HG02870 (cell line): ENCODE measurements at regions not wholly inside any gene's neighbourhood (a gene's known extent, or its start where the extent isn't known, plus 50 kb on each side); places are given as distances from the start of the nearest gene placed in this dataset.

ENCODE experiments used
- ATAC-seq: cut with Tn5 transposase; IDR thresholded peaks from one replicate; pipeline ENCODE4 v1.9.1; 2021; ENCODE audit warnings: mild to moderate bottlenecking, moderate library complexity; ENCODE audit not compliant: unreplicated experiment

DNA sequence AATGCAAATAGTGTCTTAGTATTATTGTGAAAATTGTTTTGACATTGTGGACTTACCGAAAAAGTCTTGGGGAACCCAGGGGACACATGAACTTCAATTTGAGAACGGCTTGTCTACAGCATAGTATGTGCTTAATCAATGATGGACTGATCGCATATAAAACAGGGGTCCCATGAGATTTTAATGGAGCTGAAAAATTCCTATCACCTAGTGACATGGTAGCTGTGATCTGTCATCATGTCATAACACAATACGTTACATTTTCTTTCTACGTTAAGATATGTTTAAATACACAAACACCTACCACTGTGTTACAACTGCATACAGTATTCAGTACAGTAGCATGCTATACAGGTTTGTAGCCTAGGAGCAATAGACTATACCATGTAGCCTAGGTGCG, 153.3 kb upstream of the FOXD3 start:
- no peak for ATAC-seq

DNA sequence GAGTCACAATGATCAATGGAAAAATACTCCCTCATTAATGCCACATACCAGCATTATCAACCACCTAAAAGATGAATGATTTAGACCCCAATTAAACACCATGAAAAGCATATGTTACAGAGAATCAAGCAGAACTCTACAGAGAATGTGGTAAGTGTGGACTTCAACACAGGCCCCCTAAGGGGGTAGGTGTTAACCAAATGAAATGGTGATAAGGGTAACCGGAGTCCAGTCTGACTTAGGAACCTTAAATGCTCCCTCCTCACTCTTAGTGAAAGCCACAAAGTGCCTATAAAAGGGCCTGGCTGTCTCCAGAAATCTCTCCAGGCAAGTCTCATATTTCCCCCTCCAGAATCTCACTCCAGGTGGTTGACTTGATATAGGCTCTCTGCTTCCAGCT, 149.2 kb upstream of the FOXD3 start:
- ATAC-seq = no peak

DNA sequence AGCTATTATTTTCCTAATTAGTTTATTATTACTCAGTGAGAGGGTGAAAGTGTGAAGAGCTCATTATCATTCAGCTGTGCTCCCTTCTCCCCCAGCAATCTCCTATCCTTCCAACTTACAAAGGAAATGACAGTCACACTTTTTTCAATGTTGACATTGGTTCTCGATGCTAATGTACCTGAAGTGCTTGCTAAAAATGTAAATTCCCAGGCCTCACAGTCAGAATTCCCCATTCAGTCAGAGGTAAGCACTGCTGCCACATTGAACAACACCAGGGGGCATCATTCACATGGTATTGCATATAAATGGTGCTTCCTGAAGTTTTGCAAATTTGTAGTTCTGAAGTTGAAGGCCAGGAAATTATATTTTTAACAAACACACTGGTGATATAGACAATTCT, 132.7 kb upstream of the FOXD3 start:
- ATAC-seq = no peak

DNA sequence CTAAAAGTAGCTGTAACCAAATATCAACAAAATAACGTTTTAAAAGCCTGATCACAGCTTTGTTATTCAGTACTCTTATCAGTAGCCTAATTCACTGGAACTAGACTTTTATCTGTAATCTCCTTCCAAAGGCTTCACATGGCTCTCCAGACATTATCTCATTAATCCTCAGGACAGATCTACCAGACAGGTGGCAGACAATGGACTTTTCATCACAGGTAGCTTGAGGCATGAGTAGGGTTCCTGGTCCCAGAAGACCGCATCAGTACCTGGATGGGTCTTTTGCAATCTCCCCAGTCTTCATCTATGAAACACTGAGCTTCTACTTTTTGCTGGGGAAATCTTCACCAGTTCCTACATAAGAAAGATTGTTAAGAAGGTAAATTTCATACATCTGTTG, 132.2 kb upstream of the FOXD3 start:
- ATAC-seq = no peak

DNA sequence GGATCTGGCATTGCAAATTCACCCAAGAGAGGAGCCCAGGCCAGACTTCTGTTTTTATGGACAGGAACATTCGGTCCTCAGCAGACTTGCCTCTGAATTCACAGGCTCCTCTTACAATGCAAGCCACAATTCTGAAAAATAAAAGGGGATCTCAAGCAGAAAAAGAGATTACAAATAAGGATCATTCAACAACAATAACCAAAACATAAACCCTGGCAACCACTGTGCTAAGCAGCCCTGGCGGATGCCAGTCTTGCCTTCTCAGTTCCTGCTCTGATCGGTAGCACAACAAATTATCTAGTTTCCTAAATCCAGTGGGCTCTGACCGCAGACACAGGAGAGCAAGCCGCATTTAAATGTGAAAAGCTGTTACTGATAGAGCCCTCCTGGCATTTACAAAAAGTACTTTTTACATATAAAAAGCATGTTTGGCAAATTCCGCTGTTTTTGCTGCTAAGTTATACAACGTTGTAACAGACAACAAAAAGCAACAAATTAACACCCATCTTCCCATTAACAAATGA, 123.4 kb upstream of the FOXD3 start:
- ATAC-seq = no peak

DNA sequence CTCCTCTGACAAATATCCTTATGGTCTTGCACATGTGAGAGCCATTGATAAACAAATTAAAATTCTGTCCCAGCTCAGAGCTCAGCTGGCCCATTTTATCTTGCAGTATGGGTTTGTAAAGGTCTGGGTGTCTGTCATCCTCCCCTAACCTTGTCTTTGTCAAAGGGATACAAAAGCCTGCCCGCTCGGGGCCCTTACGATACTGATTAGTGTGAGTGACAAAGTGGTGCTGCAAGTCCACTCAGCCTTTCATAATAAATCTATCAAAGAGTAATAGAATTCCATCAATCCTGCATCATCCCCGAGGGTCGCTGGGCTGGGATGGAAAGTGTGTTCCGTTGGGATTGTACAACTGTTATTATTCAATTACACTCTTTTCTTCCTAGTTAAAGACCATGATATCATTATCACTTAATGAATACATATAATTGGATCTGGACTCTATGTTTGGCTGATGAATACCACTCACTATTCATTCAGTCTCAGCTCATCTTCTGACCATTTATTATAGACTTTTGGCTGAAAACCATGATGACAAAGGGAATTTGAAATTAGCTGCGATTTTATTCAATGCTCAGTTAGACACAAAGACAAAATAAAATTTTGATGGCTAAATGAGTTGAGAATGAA, 122.5 kb upstream of the FOXD3 start:
- ATAC-seq = no peak

DNA sequence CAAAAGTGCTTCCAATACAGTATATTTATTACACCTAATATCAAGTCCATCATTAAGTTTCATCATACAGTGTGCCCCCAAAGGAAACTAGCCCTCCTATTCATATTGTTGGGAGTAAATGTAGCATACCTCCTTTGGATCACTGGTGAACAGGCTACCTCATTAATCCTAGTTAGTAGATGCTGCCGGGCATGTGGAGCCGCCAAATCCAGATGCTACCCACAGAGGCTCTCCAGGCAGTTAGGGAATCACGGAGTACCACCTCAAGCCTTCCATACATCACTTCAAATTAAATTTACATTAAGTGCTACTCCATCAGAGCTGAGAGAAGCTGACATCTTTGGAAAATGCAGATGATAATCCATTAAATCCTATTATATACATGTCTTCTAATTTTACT, 121.7 kb upstream of the FOXD3 start:
- ATAC-seq = no peak

DNA sequence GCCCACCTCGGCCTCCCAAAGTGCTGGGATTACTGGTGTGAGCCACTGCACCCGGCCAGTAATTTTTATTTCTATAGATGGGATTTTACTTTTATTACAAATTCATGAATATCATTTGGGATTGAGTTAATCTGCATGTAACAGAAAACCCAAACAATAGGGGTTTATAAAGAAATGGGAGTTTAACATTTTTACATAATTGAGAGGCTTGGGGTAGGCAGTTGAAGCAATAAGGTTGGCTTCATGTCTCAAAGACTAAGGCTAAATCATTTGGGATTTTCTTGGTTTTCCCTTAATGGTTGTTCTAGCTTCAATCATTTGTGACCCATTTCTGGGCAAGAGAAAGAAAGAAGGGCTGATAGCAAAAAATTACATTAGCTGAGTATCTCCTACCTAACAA, 118.7 kb upstream of the FOXD3 start:
- ATAC-seq = no peak

DNA sequence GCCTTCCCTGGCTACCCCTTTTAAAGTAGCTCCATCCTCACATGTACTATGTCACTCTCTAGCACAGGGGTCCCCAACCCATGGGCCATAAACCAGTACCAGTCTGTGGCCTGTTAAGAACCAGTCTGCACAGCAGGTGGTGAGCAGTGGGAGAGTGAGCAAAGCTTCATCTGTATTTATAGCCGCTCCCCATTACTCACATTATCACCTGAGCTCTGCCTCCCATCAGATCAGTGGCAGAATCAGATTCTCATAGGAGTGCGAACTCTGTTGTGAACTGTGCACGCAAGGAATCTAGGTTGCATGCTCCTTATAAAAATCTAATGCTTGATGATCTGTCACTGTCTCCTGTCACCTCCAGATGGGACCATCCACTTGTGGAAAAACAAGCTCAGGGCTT, 116.6 kb upstream of the FOXD3 start:
- ATAC-seq = no peak

DNA sequence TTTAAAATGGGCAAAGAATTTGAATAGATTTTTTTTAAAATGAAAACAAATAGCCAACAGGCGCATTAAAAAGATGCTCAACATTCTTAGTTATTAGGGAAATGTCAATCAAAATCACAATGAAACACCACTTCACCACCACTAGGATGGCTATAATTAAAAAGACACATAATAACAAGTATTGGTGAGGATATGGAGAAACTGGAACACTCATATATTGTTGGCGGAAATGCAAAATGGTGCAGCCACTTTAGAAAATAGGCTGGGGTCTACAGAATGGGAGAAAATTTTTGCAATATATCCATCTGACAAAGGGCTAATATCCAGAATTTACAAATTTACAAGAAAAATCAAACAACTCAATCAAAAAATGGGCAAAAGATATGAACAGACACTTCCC, 107.8 kb upstream of the FOXD3 start:
- no peak for ATAC-seq

DNA sequence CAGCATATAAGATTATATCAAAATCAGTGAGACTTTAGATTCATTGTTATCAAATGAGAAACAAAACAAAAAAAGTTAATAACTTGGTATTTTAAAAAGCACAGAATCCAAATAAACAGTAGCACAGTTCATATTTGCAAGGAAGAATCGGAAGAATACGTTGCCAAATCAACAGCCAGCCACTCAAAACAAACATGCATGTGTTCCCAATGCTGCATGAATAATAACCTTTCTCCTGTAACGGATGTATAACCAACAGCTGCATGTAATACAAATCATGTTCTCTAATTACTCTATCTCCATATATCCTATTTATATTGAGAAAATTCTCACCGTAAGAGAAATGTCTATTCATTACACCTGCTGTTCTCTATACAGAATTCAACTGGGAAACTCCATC, 98.9 kb upstream of the FOXD3 start:
- ATAC-seq = no peak

DNA sequence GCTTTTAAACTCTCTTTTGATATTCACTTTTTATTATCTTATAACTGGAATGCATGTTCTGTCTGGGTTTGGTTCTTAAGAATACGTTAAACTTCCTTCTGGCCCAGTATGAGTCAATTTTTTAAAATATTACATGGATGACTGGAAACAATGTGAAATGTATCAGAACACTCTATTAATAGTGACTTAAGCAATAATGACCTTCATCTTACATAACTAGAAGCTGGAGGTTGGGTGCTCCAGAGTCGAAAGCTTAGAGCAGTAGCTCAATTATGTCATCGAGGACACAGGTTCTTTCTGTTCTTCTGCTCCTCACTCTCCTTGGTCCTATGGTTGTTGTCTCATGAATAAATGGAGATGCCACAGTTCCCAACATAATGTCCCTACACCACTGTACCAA, 91.6 kb upstream of the FOXD3 start:
- no peak for ATAC-seq

DNA sequence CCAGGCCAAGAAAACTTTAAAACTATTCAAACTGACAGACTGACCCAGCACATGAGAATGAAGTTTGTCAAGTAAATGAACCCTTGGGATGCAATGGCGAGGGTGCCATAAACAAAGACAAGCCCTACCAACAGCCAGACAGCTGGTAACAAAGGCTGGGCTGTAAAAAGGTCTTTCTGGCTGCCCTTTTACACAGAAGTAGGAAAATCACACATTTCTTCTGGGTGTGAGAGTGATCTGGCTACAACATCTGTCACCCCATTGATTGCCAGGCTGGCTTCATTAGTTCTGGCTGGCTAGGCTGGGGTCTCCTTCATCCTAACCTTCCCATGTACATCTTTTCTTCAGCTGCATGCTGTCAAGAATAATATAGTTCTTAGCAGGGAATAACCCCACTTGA, 83.6 kb upstream of the FOXD3 start:
- no peak for ATAC-seq

DNA sequence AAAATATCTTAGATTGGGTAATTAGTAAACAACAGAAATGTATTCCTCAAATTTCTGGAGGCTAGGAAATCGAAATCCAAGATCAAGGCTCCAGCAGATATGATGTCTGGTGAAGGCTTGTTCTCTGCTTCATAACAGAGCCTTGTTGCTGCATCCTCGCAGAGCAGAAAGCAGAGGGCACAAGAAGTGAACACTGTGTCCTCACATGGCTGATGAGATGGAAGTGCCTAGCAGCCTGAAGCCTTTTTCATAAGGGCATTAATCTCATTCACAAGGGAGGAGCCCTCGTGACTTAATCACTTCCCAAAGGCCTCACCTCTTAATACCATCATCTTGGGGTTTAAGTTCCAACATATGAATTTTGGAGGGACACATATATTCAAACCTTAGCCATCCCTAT, 77.2 kb upstream of the FOXD3 start:
- ATAC-seq = no peak

DNA sequence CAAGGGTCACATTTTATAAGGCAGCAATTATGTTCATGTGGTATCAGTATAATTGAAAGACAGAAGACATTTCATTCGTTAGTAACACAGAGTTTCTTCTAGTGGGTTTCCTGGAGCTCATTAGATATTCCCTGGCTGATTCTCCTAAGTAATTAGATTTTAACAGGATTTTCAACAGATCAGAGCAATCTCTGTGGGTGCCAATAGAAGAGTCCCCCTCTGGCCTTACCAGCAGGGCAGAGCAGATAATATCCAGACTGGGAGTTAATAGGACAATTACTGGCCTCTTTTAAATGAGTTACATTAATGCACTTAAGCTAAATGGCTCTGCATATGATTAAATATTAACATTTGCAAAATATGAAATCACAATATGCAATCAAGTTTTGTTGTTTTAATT, 74.2 kb upstream of the FOXD3 start:
- no peak for ATAC-seq

DNA sequence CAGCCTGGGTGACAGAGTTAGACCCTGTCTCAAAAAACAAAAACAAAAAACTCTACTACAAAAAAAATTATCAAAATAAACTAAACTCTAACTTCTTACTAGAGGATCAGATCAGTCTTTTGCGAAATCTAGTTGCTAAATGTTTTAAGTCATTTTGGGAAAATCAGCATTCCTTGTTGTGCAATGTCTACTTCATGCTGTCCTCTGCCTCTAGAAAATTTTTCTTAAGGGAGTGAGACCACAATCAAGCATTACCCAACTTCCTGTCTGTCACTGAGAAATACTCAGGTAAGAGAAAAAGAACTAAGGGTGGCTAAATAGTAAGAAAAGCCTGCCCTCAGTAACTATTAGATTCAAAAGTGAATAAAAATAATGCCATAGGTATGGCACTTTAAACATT, 67.2 kb upstream of the FOXD3 start:
- ATAC-seq = no peak

DNA sequence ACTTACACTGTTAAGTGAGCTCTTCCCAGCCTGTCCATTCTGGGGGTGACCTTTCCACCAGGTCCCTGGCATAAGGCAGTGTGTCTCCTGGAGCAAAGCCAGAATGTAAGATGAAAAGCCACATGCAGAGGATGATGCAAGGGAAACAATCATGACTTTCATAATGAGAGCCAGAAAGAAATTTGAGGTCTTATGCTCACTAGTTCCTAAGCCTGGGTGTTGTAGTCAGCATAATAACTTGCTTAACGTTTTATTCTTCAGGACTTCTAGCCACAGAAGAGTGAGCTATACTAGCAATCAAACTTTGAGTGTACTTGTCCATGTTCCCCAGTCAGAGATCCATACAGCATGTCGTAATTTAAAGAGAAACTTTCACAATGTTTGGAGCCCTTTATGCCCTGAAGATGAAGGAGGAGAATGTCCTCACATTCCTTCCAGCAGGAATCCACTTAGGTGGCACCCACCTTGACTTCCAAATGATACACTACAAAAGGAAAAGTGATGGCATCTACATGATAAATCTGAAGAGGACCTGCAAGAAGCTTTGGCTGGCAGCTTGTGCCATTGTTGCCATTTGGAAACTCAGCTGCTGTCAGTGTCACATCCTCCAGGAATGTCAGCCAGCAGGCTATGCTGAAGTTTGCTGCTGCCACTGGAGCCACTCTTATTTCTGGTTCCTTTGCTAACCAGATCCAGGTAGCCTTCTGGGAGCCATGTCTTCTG, 60.5 kb upstream of the FOXD3 start:
- ATAC-seq = no peak

DNA sequence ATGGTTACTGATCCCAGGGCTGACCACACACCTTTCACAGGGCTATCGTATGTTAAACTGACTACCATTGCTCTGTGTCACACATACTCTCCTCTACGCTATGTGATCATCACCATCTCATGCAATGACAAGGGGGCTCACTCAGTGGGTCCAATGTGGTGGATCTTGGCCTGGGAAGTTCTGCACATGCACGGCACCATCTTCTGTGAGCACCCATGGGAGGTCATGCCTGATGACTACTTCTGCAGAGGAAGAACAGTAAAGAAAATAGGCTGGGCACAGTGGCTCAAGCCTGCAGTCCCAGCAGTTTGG, 60.0 kb upstream of the FOXD3 start:
- ATAC-seq = no peak

DNA sequence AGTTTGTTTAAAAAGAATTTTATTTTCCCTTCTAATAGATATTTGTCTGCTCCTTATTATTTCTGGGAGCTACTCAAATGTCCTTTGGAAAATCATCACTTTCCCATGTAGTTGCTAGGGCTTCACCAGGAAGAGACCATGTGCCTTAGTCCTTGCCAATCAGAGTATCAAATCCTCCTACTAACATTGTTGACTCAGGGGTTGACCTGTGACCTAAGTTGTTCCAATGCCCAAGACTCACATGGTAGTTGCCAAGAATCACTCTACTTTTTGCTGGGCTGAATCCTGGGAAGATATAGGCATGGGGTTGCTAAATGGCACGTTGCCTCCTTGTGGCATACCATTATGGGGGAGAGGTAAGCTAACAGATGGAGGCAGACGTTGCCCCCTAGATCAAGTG, 58.2 kb upstream of the FOXD3 start:
- no peak for ATAC-seq

DNA sequence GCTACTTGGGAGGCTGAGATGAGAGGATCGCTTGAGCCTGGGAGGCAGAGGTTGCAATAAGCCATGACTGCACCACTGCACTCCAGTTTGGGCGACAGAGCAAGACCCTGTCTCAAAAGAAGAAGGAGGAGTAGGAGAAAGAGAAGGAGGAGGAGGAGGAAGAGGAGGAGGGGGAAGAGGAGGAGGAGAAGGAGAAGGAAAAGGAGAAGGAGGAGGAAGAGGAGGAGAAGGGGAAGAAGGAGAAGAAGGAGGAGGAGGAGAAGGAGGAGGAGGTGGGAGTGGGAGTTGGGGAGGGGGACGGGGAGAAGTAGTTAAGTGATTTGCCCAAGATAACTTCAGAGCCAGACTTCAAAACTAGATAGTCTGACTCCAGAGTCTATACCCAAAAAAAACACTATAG, 55.5 kb upstream of the FOXD3 start:
- no peak for ATAC-seq

DNA sequence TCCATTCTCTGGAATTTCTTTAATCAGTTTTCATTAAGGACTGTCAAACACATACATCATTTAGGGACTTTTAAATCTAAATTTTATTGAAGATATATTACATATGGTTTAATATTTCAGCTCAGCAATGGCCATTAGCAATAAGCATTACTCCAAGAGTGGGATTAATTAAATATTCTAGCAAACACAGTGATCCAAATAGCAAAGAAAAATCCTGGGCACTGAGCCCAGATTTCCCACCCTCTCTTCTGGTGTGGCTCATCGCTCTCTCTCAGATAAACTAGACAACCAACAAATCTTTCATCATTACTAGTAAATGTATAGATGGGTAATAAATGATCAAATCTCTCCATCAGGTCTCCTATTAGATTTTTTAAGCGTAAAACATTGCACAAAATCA, 53.5 kb upstream of the FOXD3 start:
- ATAC-seq = no peak

DNA sequence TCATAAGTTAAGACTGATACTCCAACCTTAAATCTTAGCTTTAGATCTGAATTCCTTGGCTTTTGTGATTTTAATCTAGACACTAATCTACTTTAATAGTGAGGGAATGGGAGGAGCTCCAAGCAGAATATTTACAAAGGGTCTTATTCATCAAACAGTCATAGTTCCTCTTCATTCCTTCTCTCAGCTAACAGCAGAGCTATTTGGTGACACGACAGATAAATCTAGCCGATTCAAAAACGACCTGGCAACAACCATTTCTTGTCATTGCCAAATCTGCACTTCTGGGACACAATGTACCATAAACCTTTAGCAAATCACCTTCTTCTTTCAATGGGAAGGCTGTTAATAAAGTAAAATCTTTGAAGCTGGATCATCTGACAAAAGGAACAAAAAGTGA, 52.8 kb upstream of the FOXD3 start:
- ATAC-seq = no peak
